Nephron (organoid): ENCODE measurements at regions not wholly inside any gene's neighbourhood (a gene's known extent, or its start where the extent isn't known, plus 50 kb on each side); places are given as distances from the start of the nearest gene placed in this dataset.

Experiments used
- H3K27ac Mint-ChIP-seq, 3 experiments: 2 replicates each; pipeline ENCODE4 v1.8.0; 2020; ENCODE audit warnings: mixed read lengths in 3 of 3, mild to moderate bottlenecking in 2 of 3, moderate library complexity in 1 of 3
- H3K27me3 Mint-ChIP-seq: 2 replicates; pipeline ENCODE4 v1.8.0; 2021; ENCODE audit warnings: low read depth, mild to moderate bottlenecking, moderate library complexity, mixed read lengths
- H3K36me3 Mint-ChIP-seq: 2 replicates; pipeline ENCODE4 v1.8.0; 2020; ENCODE audit warnings: low read depth, mixed read lengths
- H3K4me1 Mint-ChIP-seq: 2 replicates; pipeline ENCODE4 v1.8.0; 2020; ENCODE audit warnings: mixed read lengths
- H3K4me3 Mint-ChIP-seq, 3 experiments: 2 replicates each; pipeline ENCODE4 v1.8.0; 2020; ENCODE audit warnings: mild to moderate bottlenecking in 3 of 3, mixed read lengths in 3 of 3, moderate library complexity in 2 of 3
- H3K9me3 Mint-ChIP-seq: 2 replicates; pipeline ENCODE4 v1.8.0; 2020; ENCODE audit warnings: mixed read lengths
- TF ChIP-seq, protein P1 (sequence below), 3 experiments: fragments of 200-600 bp; sonication (generic); IDR thresholded peaks; one replicate each; pipeline ENCODE4 v1.5.0; 2021; ENCODE audit warnings: antibody characterized with exemption in 3 of 3; ENCODE audit not compliant: unreplicated experiment in 3 of 3

- TF ChIP-seq, protein P1, sequence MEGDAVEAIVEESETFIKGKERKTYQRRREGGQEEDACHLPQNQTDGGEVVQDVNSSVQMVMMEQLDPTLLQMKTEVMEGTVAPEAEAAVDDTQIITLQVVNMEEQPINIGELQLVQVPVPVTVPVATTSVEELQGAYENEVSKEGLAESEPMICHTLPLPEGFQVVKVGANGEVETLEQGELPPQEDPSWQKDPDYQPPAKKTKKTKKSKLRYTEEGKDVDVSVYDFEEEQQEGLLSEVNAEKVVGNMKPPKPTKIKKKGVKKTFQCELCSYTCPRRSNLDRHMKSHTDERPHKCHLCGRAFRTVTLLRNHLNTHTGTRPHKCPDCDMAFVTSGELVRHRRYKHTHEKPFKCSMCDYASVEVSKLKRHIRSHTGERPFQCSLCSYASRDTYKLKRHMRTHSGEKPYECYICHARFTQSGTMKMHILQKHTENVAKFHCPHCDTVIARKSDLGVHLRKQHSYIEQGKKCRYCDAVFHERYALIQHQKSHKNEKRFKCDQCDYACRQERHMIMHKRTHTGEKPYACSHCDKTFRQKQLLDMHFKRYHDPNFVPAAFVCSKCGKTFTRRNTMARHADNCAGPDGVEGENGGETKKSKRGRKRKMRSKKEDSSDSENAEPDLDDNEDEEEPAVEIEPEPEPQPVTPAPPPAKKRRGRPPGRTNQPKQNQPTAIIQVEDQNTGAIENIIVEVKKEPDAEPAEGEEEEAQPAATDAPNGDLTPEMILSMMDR (IDR thresholded peaks at IDR 0.05; ENCODE audit: unreplicated experiment in 3 of 3), result no peak
- no peaks in the 10 kb centered on the region for H3K9me3 Mint-ChIP-seq
- no peak overlapping the region for H3K27ac Mint-ChIP-seq
- H3K36me3 Mint-ChIP-seq, result no peaks in the 10 kb centered on the region
- H3K27me3 Mint-ChIP-seq, result no peaks in the 10 kb centered on the region
- peaks cover 5% of the 10 kb centered on the region for H3K4me1 Mint-ChIP-seq
- H3K4me3 Mint-ChIP-seq, result no peak overlapping the region
These were observed 163.1 kb downstream of the PHLDA1 start for GRCh38 chr12:75868501-75868900.

- H3K9me3 Mint-ChIP-seq, result no peaks in the 10 kb centered on the region
- no peak overlapping the region for H3K4me3 Mint-ChIP-seq
- no peaks in the 10 kb centered on the region for H3K4me1 Mint-ChIP-seq
- TF ChIP-seq, protein P1 (IDR thresholded peaks at IDR 0.05; ENCODE audit: unreplicated experiment in 3 of 3), result no peak
- H3K27ac Mint-ChIP-seq, result no peak overlapping the region
- no peaks in the 10 kb centered on the region for H3K27me3 Mint-ChIP-seq
- no peaks in the 10 kb centered on the region for H3K36me3 Mint-ChIP-seq
These were observed 166.3 kb downstream of the PHLDA1 start for GRCh38 chr12:75865315-75865714.

- no peaks in the 10 kb centered on the region for H3K27me3 Mint-ChIP-seq
- H3K9me3 Mint-ChIP-seq, result no peaks in the 10 kb centered on the region
- no peaks in the 10 kb centered on the region for H3K36me3 Mint-ChIP-seq
- TF ChIP-seq, protein P1 (IDR thresholded peaks at IDR 0.05; ENCODE audit: unreplicated experiment in 3 of 3), result no peak
- no peaks in the 10 kb centered on the region for H3K4me1 Mint-ChIP-seq
- no peak overlapping the region for H3K4me3 Mint-ChIP-seq
- H3K27ac Mint-ChIP-seq, result no peak overlapping the region
These were observed 167.4 kb downstream of the PHLDA1 start for GRCh38 chr12:75864161-75864560.

GRCh38 chr12:75863533-75863932 lies 168.0 kb downstream of the PHLDA1 start:
- H3K4me3 Mint-ChIP-seq, result no peak overlapping the region
- H3K27ac Mint-ChIP-seq, result no peak overlapping the region
- H3K36me3 Mint-ChIP-seq, result no peaks in the 10 kb centered on the region
- TF ChIP-seq, protein P1 (IDR thresholded peaks at IDR 0.05; ENCODE audit: unreplicated experiment in 3 of 3), result no peak
- H3K27me3 Mint-ChIP-seq, result no peaks in the 10 kb centered on the region
- no peaks in the 10 kb centered on the region for H3K4me1 Mint-ChIP-seq
- no peaks in the 10 kb centered on the region for H3K9me3 Mint-ChIP-seq

GRCh38 chr12:75862692-75863471 lies 168.7 kb downstream of the PHLDA1 start:
- Mint-ChIP-seq H3K4me1 (no peaks in the 10 kb centered on the region), H3K4me3 (no peak overlapping the region), H3K27me3 (no peaks in the 10 kb centered on the region)

More at GRCh38 chr12:75862692-75863471, 168.7 kb downstream of the PHLDA1 start:
- Mint-ChIP-seq H3K9me3 (no peaks in the 10 kb centered on the region), H3K36me3 (no peaks in the 10 kb centered on the region), H3K27ac (no peak overlapping the region)
- TF ChIP-seq, protein P1 (IDR thresholded peaks at IDR 0.05; ENCODE audit: unreplicated experiment in 3 of 3), result no peak
